ENCODE measurements at regions not wholly inside any gene's neighbourhood (a gene's known extent, or its start where the extent isn't known, plus 50 kb on each side); places are given as distances from the start of the nearest gene placed in this dataset.

- no peaks in the 10 kb centered on the region for H3K4me1 ChIP-seq (ENCODE audit: control insufficient read depth, low read length)
- TF ChIP-seq EZH2phosphoT487 (IDR thresholded peaks at IDR 0.05; ENCODE audit: borderline replicate concordance, low read length) (no peak), CTCF (IDR thresholded peaks at IDR 0.05; ENCODE audit: low read depth, low read length, poor library complexity, severe bottlenecking) (no peak)
- no peaks in the 10 kb centered on the region for H3K9me3 ChIP-seq (ENCODE audit: control insufficient read depth, insufficient read depth, low read length)
Measured at GRCh38 chr1:83060221-83060620, 938.7 kb downstream of the TTLL7 start.

GRCh38 chr1:83058327-83058726 lies 940.6 kb downstream of the TTLL7 start:
- H4K20me1 ChIP-seq (ENCODE audit: control insufficient read depth, insufficient read depth, low read depth, low read length) = no peaks in the 10 kb centered on the region
- H3K4me2 ChIP-seq (ENCODE audit: low read length) = no peak overlapping the region
- H3K4me1 ChIP-seq (ENCODE audit: control insufficient read depth, low read length) = no peaks in the 10 kb centered on the region
- no peaks in the 10 kb centered on the region for H3K9me3 ChIP-seq (ENCODE audit: control insufficient read depth, insufficient read depth, low read length)
- no peak overlapping the region for H3K27ac ChIP-seq (ENCODE audit: low read depth, low read length)
- no peaks in the 10 kb centered on the region for H3K27me3 ChIP-seq (ENCODE audit: control insufficient read depth, low read length)
- H3K4me3 ChIP-seq (ENCODE audit: low read length) = no peak overlapping the region
- H3K36me3 ChIP-seq (ENCODE audit: control insufficient read depth, low read length) = no peaks in the 10 kb centered on the region
- H3K9me2 ChIP-seq (replicated peaks; ENCODE audit: control insufficient read depth, low read length) = no peaks in the 10 kb centered on the region
- no peak for TF ChIP-seq EZH2phosphoT487 (IDR thresholded peaks at IDR 0.05; ENCODE audit: borderline replicate concordance, low read length)
- TF ChIP-seq CTCF (IDR thresholded peaks at IDR 0.05; ENCODE audit: low read depth, low read length, poor library complexity, severe bottlenecking) = no peak
- H3F3A ChIP-seq (ENCODE audit: control insufficient read depth, insufficient read depth) = no peaks in the 10 kb centered on the region
- H3K79me2 ChIP-seq (ENCODE audit: control insufficient read depth, low read length) = no peaks in the 10 kb centered on the region

More at GRCh38 chr1:83060221-83060620, 938.7 kb downstream of the TTLL7 start:
- no peaks in the 10 kb centered on the region for H3K36me3 ChIP-seq (ENCODE audit: control insufficient read depth, low read length)
- no peaks in the 10 kb centered on the region for H3K27me3 ChIP-seq (ENCODE audit: control insufficient read depth, low read length)
- no peak overlapping the region for H3K4me3 ChIP-seq (ENCODE audit: low read length)
- no peaks in the 10 kb centered on the region for H3K9me2 ChIP-seq (replicated peaks; ENCODE audit: control insufficient read depth, low read length)
- no peak overlapping the region for H3K27ac ChIP-seq (ENCODE audit: low read depth, low read length)
- no peaks in the 10 kb centered on the region for H4K20me1 ChIP-seq (ENCODE audit: control insufficient read depth, insufficient read depth, low read depth, low read length)
- H3K79me2 ChIP-seq (ENCODE audit: control insufficient read depth, low read length) = no peaks in the 10 kb centered on the region
- H3F3A ChIP-seq (ENCODE audit: control insufficient read depth, insufficient read depth) = no peaks in the 10 kb centered on the region
- no peak overlapping the region for H3K4me2 ChIP-seq (ENCODE audit: low read length)

- Histone ChIP-seq H3K4me3 (ENCODE audit: low read length) (no peak overlapping the region), H3K9me3 (ENCODE audit: control insufficient read depth, insufficient read depth, low read length) (no peaks in the 10 kb centered on the region), H3K27ac (ENCODE audit: low read depth, low read length) (no peak overlapping the region)
Measured at GRCh38 chr1:83055391-83056170, 943.4 kb downstream of the TTLL7 start.

More at GRCh38 chr1:83055391-83056170, 943.4 kb downstream of the TTLL7 start:
- no peak for TF ChIP-seq CTCF (IDR thresholded peaks at IDR 0.05; ENCODE audit: low read depth, low read length, poor library complexity, severe bottlenecking)
- TF ChIP-seq EZH2phosphoT487 (IDR thresholded peaks at IDR 0.05; ENCODE audit: borderline replicate concordance, low read length) = no peak
- Histone ChIP-seq H3K27me3 (ENCODE audit: control insufficient read depth, low read length) (no peaks in the 10 kb centered on the region), H4K20me1 (ENCODE audit: control insufficient read depth, insufficient read depth, low read depth, low read length) (no peaks in the 10 kb centered on the region), H3F3A (ENCODE audit: control insufficient read depth, insufficient read depth) (no peaks in the 10 kb centered on the region), H3K4me2 (ENCODE audit: low read length) (no peak overlapping the region), H3K9me2 (replicated peaks; ENCODE audit: control insufficient read depth, low read length) (no peaks in the 10 kb centered on the region), H3K4me1 (ENCODE audit: control insufficient read depth, low read length) (no peaks in the 10 kb centered on the region), H3K36me3 (ENCODE audit: control insufficient read depth, low read length) (no peaks in the 10 kb centered on the region), H3K79me2 (ENCODE audit: control insufficient read depth, low read length) (no peaks in the 10 kb centered on the region)
